HG02840 (cell line): ENCODE measurements at regions not wholly inside any gene's neighbourhood (a gene's known extent, or its start where the extent isn't known, plus 50 kb on each side); places are given as distances from the start of the nearest gene placed in this dataset.
"Not testable (repeated sequence)": the region's sequence is repeated elsewhere in the genome, so short reads cannot be mapped to it uniquely, and the experiment has no call there.

ENCODE experiments used
- ATAC-seq: cut with Tn5 transposase; IDR thresholded peaks from one replicate; pipeline ENCODE4 v1.9.1; 2021; ENCODE audit warnings: mild to moderate bottlenecking, moderate library complexity, moderate number of reproducible peaks; ENCODE audit not compliant: unreplicated experiment, low FRiP score

GRCh38 chr7:90033850-90034249, 120.4 kb upstream of the STEAP1 start:
- no peak for ATAC-seq

GRCh38 chr7:90053094-90053493, 101.2 kb upstream of the STEAP1 start:
- no peak for ATAC-seq

- no peak for ATAC-seq
Observed at GRCh38 chr7:90061077-90061476, 93.2 kb upstream of the STEAP1 start.

GRCh38 chr7:90064370-90064769, 89.9 kb upstream of the STEAP1 start:
- ATAC-seq = no peak

GRCh38 chr7:90067171-90067570, 87.1 kb upstream of the STEAP1 start:
- ATAC-seq = no peak

GRCh38 chr7:90070238-90070637, 84.0 kb upstream of the STEAP1 start:
- ATAC-seq = not testable (repeated sequence)

- no peak for ATAC-seq
Observed at GRCh38 chr7:90078921-90079320, 75.3 kb upstream of the STEAP1 start.

GRCh38 chr7:90081621-90082020, 72.6 kb upstream of the STEAP1 start:
- ATAC-seq = no peak

- ATAC-seq = no peak
Observed at GRCh38 chr7:90092506-90092905, 61.8 kb upstream of the STEAP1 start.

- no peak for ATAC-seq
Observed at GRCh38 chr7:90094030-90094429, 60.2 kb upstream of the STEAP1 start.
